ENCODE measurements at regions not wholly inside any gene's neighbourhood (a gene's known extent, or its start where the extent isn't known, plus 50 kb on each side); places are given as distances from the start of the nearest gene placed in this dataset.

GRCh38 chrX:113059714-113060113 lies 219.1 kb upstream of the AMOT start:
- Mint-ChIP-seq H3K4me1 (no peaks in the 10 kb centered on the region), H3K27me3 (ENCODE audit: insufficient read depth, low read depth, poor library complexity) (no peaks in the 10 kb centered on the region), H3K9me3 (peaks cover 17% of the 10 kb centered on the region; the same call in 2 of the 3 replicates), H3K27ac (no peak overlapping the region), H3K36me3 (ENCODE audit: low read depth) (peaks cover 4% of the 10 kb centered on the region; the same call in 2 of the 3 replicates), H3K4me3 (no peak overlapping the region)
- TF ChIP-seq JUNB (IDR thresholded peaks at IDR 0.05; ENCODE audit: unreplicated experiment) = no peak
- no peak for TF ChIP-seq CREB1 (CRISPR knock-in tag; IDR thresholded peaks at IDR 0.05; ENCODE audit: low read depth)
- no peak for TF ChIP-seq STAT1 (IDR thresholded peaks at IDR 0.05; ENCODE audit: unreplicated experiment)
- TF ChIP-seq ZNF331 (CRISPR knock-in tag; IDR thresholded peaks at IDR 0.05; ENCODE audit: low read depth) = no peak
- no peak for TF ChIP-seq CTCF (conservative IDR thresholded peaks at IDR 0.05; ENCODE audit: low read depth in 2 of 2)
- no peak for TF ChIP-seq NANOG (IDR thresholded peaks at IDR 0.05; ENCODE audit: borderline replicate concordance)
- TF ChIP-seq ETS1 (IDR thresholded peaks at IDR 0.05) = no peak
- no peak for ATAC-seq
- Histone ChIP-seq H3F3A (replicated peaks; ENCODE audit: low read depth) (no peaks in the 10 kb centered on the region), H2AFZ (no peak overlapping the region), H3K36me3 (ENCODE audit: insufficient read depth) (no peaks in the 10 kb centered on the region), H3K4me2 (no peak overlapping the region), H3K27me3 (ENCODE audit: insufficient read depth) (no peaks in the 10 kb centered on the region), H3K27ac (ENCODE audit: low read depth) (no peak overlapping the region), H3K4me3 (no peak overlapping the region), H3K79me2 (replicated peaks; ENCODE audit: insufficient read depth) (no peaks in the 10 kb centered on the region), H3K4me1 (ENCODE audit: insufficient read depth) (no peaks in the 10 kb centered on the region), H3K9me2 (ENCODE audit: insufficient read depth) (no peaks in the 10 kb centered on the region), H4K20me1 (replicated peaks; ENCODE audit: insufficient read depth) (no peaks in the 10 kb centered on the region)
- DNase-seq (ENCODE audit: low spot score) = no peak

- Mint-ChIP-seq H3K9me3 (peaks cover 11% of the 10 kb centered on the region; the same call in 2 of the 3 replicates), H3K27ac (no peak overlapping the region), H3K4me3 (no peak overlapping the region), H3K36me3 (ENCODE audit: low read depth) (peaks cover 4% of the 10 kb centered on the region; the same call in 1 of the 3 replicates), H3K27me3 (ENCODE audit: insufficient read depth, low read depth, poor library complexity) (no peaks in the 10 kb centered on the region), H3K4me1 (no peaks in the 10 kb centered on the region)
- no peak overlapping the region for H3K27ac ChIP-seq (ENCODE audit: low read depth)
- no peaks in the 10 kb centered on the region for H3K27me3 ChIP-seq (ENCODE audit: insufficient read depth)
- H3K79me2 ChIP-seq (replicated peaks; ENCODE audit: insufficient read depth) = no peaks in the 10 kb centered on the region
- no peak overlapping the region for H3K4me2 ChIP-seq
- ATAC-seq (no peak), DNase-seq (ENCODE audit: low spot score) (no peak)
- H3K9me2 ChIP-seq (ENCODE audit: insufficient read depth) = no peaks in the 10 kb centered on the region
- H3K4me3 ChIP-seq = no peak overlapping the region
- no peaks in the 10 kb centered on the region for H3K36me3 ChIP-seq (ENCODE audit: insufficient read depth)
- no peak overlapping the region for H2AFZ ChIP-seq
- no peaks in the 10 kb centered on the region for H3F3A ChIP-seq (replicated peaks; ENCODE audit: low read depth)
- no peaks in the 10 kb centered on the region for H4K20me1 ChIP-seq (replicated peaks; ENCODE audit: insufficient read depth)
- H3K4me1 ChIP-seq (ENCODE audit: insufficient read depth) = no peaks in the 10 kb centered on the region
- TF ChIP-seq CREB1 (CRISPR knock-in tag; IDR thresholded peaks at IDR 0.05; ENCODE audit: low read depth) (no peak), STAT1 (IDR thresholded peaks at IDR 0.05; ENCODE audit: unreplicated experiment) (no peak), ZNF462 (CRISPR knock-in tag; IDR thresholded peaks at IDR 0.05) (no peak), EZH2 (IDR thresholded peaks at IDR 0.05; ENCODE audit: low read depth, unreplicated experiment) (no peak), ZNF114 (CRISPR knock-in tag; IDR thresholded peaks at IDR 0.05) (no peak), EZH2phosphoT487 (IDR thresholded peaks at IDR 0.05; ENCODE audit: unreplicated experiment) (no peak), ZNF331 (CRISPR knock-in tag; IDR thresholded peaks at IDR 0.05; ENCODE audit: low read depth) (no peak), CTCF (conservative IDR thresholded peaks at IDR 0.05; ENCODE audit: low read depth in 2 of 2) (no peak)
Measured at GRCh38 chrX:113058634-113059033, 218.0 kb upstream of the AMOT start.

Measured in GM23338 (cell line).